Activated CD8-positive, alpha-beta memory T cell treated with anti-CD3 and anti-CD28 coated beads for 36 hours (primary cell): ENCODE measurements at regions not wholly inside any gene's neighbourhood (a gene's known extent, or its start where the extent isn't known, plus 50 kb on each side); places are given as distances from the start of the nearest gene placed in this dataset.

Experiments
- CTCF ChIA-PET: fragments of 350-600 bp; sonication (Branson Sonifier 250); formaldehyde crosslinking; loops from one replicate; lab custom pipeline; 2021; ENCODE audit warnings: antibody characterized with exemption; lab: Charles Lee
- POLR2A ChIA-PET: fragments of 350-600 bp; sonication (Branson Sonifier 250); formaldehyde crosslinking; loops from one replicate; lab custom pipeline; 2021; ENCODE audit warnings: antibody characterized with exemption; lab: Charles Lee

DNA sequence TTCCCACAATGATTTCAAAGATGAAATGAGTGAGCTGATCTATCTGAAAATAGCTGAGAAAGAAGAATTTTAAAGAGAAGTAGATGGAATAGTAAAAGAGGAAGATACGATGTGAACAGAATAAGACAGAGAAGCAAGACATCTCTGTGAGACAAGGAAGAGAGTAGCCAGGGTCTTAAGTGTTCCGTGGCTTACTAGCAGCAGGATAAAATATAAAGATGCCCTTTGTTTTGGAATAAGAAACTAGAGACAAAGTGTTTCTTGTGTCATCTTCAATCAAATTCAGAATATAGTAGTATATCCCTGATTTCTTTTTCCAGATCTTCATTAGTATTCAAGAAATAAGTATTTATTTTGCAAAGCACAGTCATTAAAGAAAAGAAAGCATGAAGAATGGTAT is 281.0 kb upstream of the NECTIN3 start:
- POLR2A ChIA-PET, result no interaction called here
- CTCF ChIA-PET, result no interaction called here

DNA sequence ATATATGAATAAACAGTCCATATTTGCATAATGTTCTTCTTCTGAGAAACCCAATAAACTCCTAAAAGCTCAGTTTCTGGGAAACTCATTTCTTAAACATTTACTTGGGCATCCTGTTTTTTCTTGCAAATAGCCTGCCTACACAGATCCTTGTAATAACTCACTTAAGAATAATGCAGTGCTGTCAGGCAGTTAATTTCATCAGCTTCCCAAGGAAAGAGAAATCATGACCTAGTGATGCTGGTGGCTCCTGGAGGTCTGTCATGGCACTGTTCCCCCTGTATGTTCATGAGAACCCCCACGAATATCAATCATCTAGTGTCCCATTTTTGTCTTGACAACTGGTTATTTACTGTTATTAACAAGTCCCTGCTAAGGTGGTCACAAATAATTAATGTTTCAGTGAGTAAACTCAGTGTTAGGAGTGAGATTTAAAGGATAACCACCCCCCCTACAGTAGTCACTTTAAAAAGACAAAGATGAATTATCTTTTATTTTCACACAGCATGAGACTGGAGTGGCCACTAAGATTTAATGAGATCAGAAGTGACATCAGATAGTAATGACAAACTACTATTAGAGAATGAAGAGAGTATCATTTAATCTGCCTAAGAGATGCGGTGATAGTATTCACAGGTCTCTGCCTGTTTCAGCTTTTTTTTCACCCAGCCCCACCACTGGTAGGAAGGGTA is 279.5 kb upstream of the NECTIN3 start:
- POLR2A ChIA-PET, result no interaction called here
- CTCF ChIA-PET, result interaction anchor here (0.7 kb wide), 1 partner anchor 204 kb away, joined by 3 read pairs; no protein-coding TSS in a partner anchor

DNA sequence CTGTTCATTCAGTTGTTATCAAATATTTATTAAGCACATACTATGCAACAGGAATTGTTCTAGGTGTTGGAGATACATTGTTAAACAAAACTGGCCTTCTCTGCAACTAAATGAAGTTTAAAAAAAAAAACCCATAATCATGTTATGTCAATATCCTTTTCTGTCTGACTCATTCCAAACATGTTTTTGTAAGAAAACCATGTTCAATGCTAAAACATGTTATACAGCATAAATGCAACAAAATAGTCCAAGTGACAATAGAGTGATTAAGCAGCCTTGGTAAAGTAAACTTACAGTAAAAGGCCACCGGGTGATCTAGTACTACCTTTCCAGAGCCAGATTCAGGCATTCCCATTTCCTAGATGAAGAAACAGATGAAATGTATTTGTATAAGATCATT is 278.0 kb upstream of the NECTIN3 start:
- ChIA-PET CTCF (no interaction called here), POLR2A (no interaction called here)

DNA sequence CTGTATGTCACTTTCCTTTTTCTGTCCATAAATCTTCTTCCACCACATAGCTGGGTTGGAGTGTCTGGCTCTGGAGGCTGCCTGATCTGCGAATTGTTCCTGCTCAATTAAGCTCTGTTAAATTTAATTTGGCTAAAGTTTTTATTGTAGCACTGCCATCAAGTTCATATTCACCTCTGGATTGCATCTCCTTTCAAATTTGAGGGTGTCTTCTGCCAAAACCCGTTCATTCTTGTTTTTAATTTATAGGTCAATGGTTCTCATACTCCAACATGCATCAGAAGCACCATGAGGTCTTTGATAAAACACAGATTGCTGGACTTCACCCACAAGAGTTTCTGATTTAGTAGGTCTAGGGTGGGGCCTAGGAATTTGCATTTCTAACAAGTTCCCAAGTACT is 276.5 kb upstream of the NECTIN3 start:
- ChIA-PET POLR2A (no interaction called here), CTCF (no interaction called here)

- CTCF ChIA-PET, result no interaction called here
- POLR2A ChIA-PET, result no interaction called here
These were observed 272.3 kb upstream of the NECTIN3 start for GRCh38 chr3:110799271-110799670.

GRCh38 chr3:110804856-110805255 is 266.8 kb upstream of the NECTIN3 start:
- CTCF ChIA-PET, result no interaction called here
- POLR2A ChIA-PET, result no interaction called here

GRCh38 chr3:110806924-110807323 is 264.7 kb upstream of the NECTIN3 start:
- CTCF ChIA-PET, result no interaction called here
- POLR2A ChIA-PET, result no interaction called here

GRCh38 chr3:110808630-110809029 is 263.0 kb upstream of the NECTIN3 start:
- ChIA-PET POLR2A (no interaction called here), CTCF (no interaction called here)

DNA sequence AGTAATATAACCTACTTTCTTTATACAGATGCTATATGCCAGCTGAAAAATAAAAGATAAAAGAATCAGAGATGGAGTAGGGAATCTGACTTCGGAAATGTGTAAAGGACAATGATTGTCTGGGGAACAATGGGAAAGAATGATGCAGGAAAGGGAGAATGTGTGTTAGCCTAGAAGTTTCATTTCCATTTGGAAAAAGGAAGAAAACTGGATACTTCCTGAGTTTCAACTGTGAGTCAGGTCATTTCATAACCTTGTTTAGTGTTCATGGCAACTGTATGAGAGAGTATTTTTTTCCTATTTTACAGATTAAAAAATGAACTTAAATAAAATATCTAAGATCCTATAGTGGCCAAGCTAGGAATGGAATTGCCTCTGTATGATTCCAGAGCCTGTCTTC is 261.3 kb upstream of the NECTIN3 start:
- ChIA-PET CTCF (no interaction called here), POLR2A (no interaction called here)

GRCh38 chr3:110811050-110811449 is 260.6 kb upstream of the NECTIN3 start:
- CTCF ChIA-PET, result no interaction called here

DNA sequence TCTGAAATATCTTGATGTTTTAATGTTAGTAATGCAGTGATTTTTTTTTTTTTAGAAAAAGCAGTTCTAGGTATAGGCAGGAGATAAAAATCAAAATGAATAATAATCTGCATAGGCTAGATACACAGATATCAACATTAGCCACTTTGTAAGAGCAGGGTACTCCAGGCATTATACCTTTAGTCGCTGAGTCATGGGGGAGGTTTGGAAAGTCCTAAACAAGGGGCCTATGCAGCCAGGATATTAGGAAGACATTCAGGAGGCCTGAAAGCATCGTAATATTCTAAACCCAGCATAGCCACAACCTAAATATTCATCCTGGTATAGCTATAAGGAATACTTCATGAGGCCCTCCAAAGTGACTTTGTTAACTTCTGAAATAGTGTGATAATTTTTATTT is 258.1 kb upstream of the NECTIN3 start:
- POLR2A ChIA-PET, result no interaction called here
- CTCF ChIA-PET, result no interaction called here

More at GRCh38 chr3:110811050-110811449, 260.6 kb upstream of the NECTIN3 start:
- POLR2A ChIA-PET, result no interaction called here

DNA sequence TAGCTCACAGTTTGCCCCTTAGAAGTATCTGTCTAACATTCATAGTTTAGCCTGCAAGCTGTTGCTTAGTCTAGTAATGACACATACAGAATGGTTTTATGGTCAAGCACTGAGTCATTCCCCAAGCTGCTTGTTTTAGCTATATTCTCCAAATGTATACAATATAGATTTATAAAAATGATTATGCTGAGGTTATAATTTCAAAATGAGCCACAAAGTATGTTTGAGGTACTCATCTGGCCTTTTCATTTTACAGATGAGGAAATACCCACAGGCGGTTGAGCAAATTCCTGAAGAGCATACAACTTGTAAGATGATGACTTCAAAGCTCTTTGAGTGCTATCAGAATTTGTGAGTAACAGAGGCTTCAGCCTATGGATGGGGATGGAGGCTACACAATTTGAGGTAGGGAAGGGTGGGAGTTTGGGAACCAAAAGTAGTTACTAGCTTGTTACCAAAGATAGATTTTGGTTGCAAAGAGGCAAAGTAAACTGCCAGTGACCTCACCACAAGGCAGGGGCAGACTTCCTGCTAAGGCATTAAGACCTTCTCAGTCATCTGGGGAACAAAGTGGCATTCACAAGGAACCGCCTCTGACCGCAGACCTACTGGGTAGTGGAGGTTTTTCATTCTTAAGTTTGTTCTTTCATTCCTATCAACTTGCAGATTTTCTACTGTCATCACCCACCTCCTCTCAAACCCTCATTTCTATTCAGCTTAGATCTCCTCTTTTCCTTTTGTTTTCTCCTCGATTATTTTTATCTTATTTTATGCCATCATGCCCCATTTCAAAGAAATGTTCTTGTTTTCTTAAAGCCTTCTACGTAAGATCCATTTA is 257.2 kb upstream of the NECTIN3 start:
- CTCF ChIA-PET, result no interaction called here
- POLR2A ChIA-PET, result no interaction called here

DNA sequence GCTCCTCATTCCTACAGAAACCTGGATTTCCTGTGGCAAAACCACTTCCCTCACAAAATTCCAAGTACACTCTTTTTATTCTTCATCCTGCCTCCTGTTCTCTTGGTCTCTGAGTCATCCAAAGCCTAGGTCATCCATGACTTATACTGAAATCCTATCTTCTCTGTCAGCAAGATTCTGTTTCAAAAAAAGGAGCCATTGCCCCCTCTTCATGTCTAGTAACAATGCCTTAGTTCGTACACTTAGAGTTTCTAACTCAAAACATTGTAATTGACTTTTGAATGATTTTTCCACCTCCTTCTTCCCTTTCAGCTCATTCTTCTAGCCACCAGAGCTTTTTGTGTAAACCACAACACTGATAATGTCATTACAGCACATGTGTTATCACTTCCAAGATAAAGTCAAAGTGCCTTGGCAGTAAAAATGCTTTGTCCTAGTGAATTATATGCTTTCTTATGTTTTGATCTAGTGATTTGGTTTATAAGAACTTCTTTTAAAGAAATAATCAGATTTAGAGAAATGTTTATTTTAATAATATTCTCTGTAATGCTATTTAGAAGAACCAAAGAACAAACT is 256.5 kb upstream of the NECTIN3 start:
- ChIA-PET POLR2A (interaction anchor here (0.7 kb wide), 1 partner anchor 256 kb away, joined by 4 read pairs; no protein-coding TSS in a partner anchor), CTCF (no interaction called here)

DNA sequence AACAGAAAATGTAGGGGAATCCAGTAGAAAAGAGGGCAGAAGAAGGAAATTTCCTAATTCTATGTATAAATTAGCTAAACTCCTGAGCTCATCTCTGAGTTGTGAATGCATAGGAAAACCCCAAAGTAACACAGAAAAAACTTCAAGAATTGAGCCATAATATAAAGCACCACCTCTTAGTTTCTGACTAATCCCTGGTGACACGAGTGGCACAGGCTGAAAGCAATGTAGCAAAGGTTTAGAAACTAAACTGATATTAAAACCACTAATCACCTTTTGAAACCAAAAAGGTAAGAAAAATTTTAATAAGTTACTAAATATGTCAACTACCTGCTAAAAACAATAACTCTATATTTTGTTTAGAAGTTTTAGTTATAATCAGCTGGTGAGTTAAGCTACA is 255.6 kb upstream of the NECTIN3 start:
- POLR2A ChIA-PET, result no interaction called here
- CTCF ChIA-PET, result interaction anchor here (1.0 kb wide), 1 partner anchor 724 kb away, joined by 3 read pairs; no protein-coding TSS in a partner anchor

DNA sequence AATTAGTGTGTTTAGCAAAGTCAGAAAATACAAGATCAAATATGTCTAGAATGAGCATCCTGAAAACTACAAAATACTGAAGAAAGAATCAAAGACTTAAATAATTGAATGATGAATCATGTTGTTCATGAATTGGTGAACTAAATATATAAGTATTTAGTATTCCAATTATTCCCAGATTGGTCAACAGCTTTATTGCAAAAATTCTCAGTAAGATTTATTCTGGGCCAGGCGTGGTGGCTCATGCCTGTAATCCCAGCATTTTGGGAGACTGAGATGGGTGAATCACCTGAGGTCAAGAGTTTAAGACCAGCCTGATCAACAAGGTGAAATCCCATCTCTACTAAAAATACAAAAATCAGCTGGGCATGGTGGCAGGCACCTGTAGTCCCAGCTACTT is 250.0 kb upstream of the NECTIN3 start:
- ChIA-PET CTCF (no interaction called here), POLR2A (no interaction called here)

DNA sequence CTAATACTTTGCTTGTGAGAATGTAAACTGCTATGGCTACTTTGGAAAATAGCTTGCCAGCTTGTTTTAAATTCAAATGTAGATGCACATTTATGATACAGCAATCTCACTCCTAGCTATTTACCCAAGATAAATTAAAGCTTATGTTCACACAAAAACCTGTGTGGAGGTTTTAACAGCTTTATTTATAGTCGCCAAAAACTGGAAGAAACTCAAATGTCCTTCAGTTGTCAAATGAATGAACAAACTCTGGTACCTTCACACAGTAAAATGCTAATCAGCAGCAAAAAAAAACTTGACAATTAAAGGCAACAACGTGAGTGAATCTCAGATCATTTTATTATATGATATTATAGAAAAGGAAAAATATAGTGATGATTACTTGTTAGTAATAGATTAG is 248.6 kb upstream of the NECTIN3 start:
- ChIA-PET POLR2A (no interaction called here), CTCF (no interaction called here)

GRCh38 chr3:110846971-110847370 is 224.6 kb upstream of the NECTIN3 start:
- ChIA-PET POLR2A (no interaction called here), CTCF (no interaction called here)

DNA sequence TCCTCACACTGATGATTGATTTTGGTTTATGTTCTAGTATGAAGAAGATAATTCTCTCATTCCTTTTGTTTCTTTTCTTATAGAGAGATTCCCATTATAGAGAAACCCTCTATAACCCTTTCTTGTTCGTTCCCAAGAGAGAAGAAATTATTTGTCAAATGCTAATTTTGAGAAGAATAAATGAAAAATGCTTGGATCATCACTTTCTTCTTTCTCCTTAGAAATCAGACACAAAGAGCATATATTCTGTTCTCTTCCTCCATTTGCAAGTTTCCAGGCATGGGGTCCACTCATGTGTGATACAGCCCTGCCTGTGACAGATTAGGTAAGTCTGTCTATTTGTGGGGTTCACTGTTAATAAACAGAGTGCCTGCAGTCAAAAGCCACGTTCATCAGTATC is 222.6 kb upstream of the NECTIN3 start:
- CTCF ChIA-PET, result no interaction called here
- POLR2A ChIA-PET, result no interaction called here

DNA sequence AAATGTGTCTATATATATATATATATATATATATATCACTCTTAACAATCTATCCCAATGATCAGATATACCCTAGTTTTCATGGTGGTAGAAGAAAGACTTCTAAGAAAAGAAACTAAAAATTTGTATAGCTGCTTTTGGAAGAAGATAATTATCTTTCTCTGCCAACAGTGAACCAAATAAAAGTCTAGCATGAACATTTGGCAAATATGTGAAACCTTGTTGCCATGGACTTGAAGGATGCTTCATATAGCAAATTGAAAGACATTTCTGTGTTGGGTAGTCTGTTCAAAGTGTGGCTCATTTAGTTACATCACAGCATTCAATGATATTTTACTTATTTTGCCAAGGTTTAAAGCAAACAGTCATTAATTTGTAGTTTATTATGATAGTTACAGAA is 219.9 kb upstream of the NECTIN3 start:
- ChIA-PET CTCF (no interaction called here), POLR2A (no interaction called here)

DNA sequence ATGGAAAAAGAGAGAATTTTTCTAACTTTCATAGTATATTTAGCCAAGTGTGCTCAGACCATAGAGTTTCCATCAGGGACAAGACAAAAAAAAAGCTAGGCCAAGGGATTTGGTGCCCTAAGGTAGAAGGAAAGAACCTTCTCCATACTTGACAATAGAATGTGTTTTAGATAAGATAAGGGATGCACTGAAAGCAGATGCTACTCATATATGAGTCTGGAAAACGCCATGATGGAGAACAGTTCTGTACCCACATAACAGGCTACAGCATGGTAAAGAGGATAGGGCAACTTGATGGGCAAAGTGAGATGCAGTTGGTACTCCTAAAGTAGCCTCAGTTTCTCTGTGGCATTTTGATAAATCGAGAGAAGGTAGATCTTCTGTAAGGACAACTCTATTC is 216.4 kb upstream of the NECTIN3 start:
- CTCF ChIA-PET, result no interaction called here
- POLR2A ChIA-PET, result no interaction called here

- CTCF ChIA-PET, result no interaction called here
- POLR2A ChIA-PET, result no interaction called here
These were observed 214.7 kb upstream of the NECTIN3 start for GRCh38 chr3:110856916-110857315.
